Breast epithelium (tissue), 3 donors: ENCODE measurements at regions not wholly inside any gene's neighbourhood (a gene's known extent, or its start where the extent isn't known, plus 50 kb on each side); places are given as distances from the start of the nearest gene placed in this dataset.

Experiments
- POLR2AphosphoS5 ChIP-seq, 3 donors: sonication (generic); formaldehyde crosslinking; IDR thresholded peaks; one replicate each; pipeline ENCODE4 v1.6.1; 2017; ENCODE audit warnings: antibody characterized with exemption in 3 of 3
- TF ChIP-seq, protein P1 (sequence below), 3 donors: fragments of 450-650 bp; IDR thresholded peaks; one replicate each; pipeline ENCODE4 v1.5.1; 2016 to 2017; ENCODE audit warnings: antibody characterized with exemption in 3 of 3, mild to moderate bottlenecking in 3 of 3, moderate library complexity in 3 of 3

DNA sequence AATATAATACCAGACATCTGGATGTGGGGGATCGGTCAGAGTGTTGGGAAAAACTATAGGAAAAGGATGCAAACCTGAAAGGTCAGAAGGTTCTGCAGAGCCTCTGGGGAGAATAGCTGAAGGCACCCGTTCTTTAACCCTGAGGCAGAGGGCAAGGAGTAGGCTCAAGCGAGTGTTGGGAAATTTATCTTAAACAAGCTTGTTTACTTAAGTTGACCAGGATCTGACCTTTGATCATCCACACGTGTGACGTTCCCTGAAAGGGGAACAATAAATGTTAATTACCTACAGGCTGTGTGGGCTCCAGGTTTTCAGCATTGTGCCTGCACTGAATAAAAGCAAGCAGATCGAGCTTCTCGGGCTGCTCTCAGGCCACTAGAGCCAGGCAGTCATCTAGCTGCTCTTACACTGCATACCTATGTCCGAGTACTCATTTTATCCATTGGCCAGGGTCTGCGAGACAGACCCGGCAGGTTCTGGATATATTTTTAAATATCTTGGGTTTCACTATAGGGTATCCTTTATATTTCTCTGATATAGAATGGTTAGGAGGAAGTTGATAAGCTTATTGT lies 400.6 kb upstream of the CHST9 start:
- no peak for TF ChIP-seq POLR2AphosphoS5 (IDR thresholded peaks at IDR 0.05)
- TF ChIP-seq, protein P1, sequence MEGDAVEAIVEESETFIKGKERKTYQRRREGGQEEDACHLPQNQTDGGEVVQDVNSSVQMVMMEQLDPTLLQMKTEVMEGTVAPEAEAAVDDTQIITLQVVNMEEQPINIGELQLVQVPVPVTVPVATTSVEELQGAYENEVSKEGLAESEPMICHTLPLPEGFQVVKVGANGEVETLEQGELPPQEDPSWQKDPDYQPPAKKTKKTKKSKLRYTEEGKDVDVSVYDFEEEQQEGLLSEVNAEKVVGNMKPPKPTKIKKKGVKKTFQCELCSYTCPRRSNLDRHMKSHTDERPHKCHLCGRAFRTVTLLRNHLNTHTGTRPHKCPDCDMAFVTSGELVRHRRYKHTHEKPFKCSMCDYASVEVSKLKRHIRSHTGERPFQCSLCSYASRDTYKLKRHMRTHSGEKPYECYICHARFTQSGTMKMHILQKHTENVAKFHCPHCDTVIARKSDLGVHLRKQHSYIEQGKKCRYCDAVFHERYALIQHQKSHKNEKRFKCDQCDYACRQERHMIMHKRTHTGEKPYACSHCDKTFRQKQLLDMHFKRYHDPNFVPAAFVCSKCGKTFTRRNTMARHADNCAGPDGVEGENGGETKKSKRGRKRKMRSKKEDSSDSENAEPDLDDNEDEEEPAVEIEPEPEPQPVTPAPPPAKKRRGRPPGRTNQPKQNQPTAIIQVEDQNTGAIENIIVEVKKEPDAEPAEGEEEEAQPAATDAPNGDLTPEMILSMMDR (IDR thresholded peaks at IDR 0.05) = no peak
